ENCODE measurements at regions not wholly inside any gene's neighbourhood (a gene's known extent, or its start where the extent isn't known, plus 50 kb on each side); places are given as distances from the start of the nearest gene placed in this dataset.

DNA sequence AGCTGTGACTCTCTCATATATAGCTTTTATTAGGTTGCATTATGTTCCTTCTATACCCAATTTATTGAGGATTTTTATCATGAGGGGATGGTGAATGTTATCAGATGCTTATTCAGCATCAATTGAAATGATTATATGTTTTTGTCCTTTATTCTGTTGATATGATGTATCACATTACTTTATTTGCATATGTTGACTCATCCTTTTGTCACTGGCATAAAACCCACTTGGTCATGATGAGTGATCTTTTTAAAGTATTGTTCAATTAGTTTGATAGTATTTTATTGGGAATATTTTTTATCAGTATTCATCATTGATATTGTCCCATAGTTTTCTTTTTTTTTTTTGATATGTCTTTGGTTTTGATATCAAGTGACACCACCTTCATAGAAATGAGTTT lies 529.9 kb downstream of the MMUT start:
- TF ChIP-seq, protein P1, sequence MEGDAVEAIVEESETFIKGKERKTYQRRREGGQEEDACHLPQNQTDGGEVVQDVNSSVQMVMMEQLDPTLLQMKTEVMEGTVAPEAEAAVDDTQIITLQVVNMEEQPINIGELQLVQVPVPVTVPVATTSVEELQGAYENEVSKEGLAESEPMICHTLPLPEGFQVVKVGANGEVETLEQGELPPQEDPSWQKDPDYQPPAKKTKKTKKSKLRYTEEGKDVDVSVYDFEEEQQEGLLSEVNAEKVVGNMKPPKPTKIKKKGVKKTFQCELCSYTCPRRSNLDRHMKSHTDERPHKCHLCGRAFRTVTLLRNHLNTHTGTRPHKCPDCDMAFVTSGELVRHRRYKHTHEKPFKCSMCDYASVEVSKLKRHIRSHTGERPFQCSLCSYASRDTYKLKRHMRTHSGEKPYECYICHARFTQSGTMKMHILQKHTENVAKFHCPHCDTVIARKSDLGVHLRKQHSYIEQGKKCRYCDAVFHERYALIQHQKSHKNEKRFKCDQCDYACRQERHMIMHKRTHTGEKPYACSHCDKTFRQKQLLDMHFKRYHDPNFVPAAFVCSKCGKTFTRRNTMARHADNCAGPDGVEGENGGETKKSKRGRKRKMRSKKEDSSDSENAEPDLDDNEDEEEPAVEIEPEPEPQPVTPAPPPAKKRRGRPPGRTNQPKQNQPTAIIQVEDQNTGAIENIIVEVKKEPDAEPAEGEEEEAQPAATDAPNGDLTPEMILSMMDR (IDR thresholded peaks at IDR 0.05) = no peak
- TF ChIP-seq POLR2A (IDR thresholded peaks at IDR 0.05) = no peak
